ENCODE measurements at regions not wholly inside any gene's neighbourhood (a gene's known extent, or its start where the extent isn't known, plus 50 kb on each side); places are given as distances from the start of the nearest gene placed in this dataset.

DNA sequence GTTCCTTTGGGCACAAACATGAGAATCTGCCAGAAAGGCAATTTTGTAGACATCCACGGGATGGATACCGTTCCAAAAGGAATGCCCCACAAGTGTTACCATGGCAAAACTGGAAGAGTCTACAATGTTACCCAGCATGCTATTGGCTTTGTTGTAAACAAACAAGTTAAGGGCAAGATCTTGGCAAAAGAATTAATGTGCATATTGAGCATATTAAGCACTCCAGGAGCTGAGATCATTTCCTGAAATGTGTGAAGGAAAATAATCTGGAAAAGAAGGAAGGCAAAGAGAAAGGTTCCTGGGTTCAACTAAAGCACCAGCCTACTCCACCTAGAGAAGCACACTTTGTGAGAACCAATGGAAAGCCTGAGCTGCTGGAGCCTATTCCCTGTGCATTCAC lies 103.9 kb upstream of the ARG1 start:
- Histone ChIP-seq H2AK9ac (replicated peaks; ENCODE audit: low read depth, low read length, poor library complexity) (no peak overlapping the region), H3K27ac (ENCODE audit: insufficient read depth, low read length) (no peak overlapping the region), H3K4me2 (ENCODE audit: low read depth, low read length) (no peak overlapping the region), H3K18ac (ENCODE audit: low read depth, low read length) (no peak overlapping the region), H2BK120ac (ENCODE audit: low read depth, low read length) (no peak overlapping the region), H3K9me1 (ENCODE audit: insufficient read depth, low read length) (no peaks in the 10 kb centered on the region), H3K36me3 (ENCODE audit: control insufficient read depth, insufficient read depth, low read length) (no peaks in the 10 kb centered on the region), H4K20me1 (ENCODE audit: insufficient read depth, low read length) (no peaks in the 10 kb centered on the region), H3K4me1 (ENCODE audit: control insufficient read depth, insufficient read depth, low read length) (no peaks in the 10 kb centered on the region), H3K9me3 (ENCODE audit: control insufficient read depth, insufficient read depth, low read length) (no peaks in the 10 kb centered on the region), H3K4me3 (ENCODE audit: insufficient read depth, low read depth, low read length) (no peak overlapping the region), H2AK5ac (ENCODE audit: low read depth, low read length) (no peak overlapping the region), H3K27me3 (ENCODE audit: control insufficient read depth, insufficient read depth, low read length) (peaks cover 2% of the 10 kb centered on the region; the same call in 1 of the 2 replicates), H3K4ac (ENCODE audit: low read depth, low read length) (no peak overlapping the region), H3K23ac (ENCODE audit: low read depth, low read length) (no peak overlapping the region), H3K9ac (ENCODE audit: low read depth, low read length) (no peak overlapping the region), H4K91ac (ENCODE audit: insufficient read depth, low read depth, low read length) (no peak overlapping the region), H2BK20ac (ENCODE audit: low read depth, low read length) (no peak overlapping the region), H3K56ac (ENCODE audit: extremely low read depth, insufficient read depth, low read length) (no peak overlapping the region), H2BK5ac (ENCODE audit: low read depth, low read length, poor library complexity, severe bottlenecking) (no peak overlapping the region), H2AFZ (replicated peaks; ENCODE audit: low read length, poor library complexity) (no peak overlapping the region), H3K79me1 (ENCODE audit: low read depth in 1 of 2, low read length in 2 of 2) (no peaks in the 10 kb centered on the region), H3K14ac (replicated peaks; ENCODE audit: low read depth, low read length) (no peak overlapping the region), H2BK15ac (ENCODE audit: low read depth, low read length) (no peak overlapping the region), H4K8ac (ENCODE audit: low read depth in 2 of 2, low read length in 2 of 2) (no peak overlapping the region), H4K5ac (ENCODE audit: low read depth, low read length) (no peak overlapping the region)
- ChIA-PET CTCF (no interaction called here), POLR2A (ENCODE audit: unreplicated experiment) (no interaction called here)
- dilution Hi-C loops (cut with HindIII; ENCODE audit: low sequenced_read_pairs, unreplicated experiment), result no loop called here
- in situ Hi-C loops (cut with MboI; ENCODE audit: low sequenced_read_pairs), result no loop called here
- 53% methylated on average over 2 of the region's 2 CpGs; no CpG with 5 or more reads in 1 of the 2 experiments for WGBS, 2 experiments (ENCODE audit: extremely low coverage in 2 of 2, insufficient read length in 1 of 2)
- no TSS peak for BruUV-seq (replicated peaks)
- TF ChIP-seq SMC3 (IDR thresholded peaks at IDR 0.05; ENCODE audit: low read depth, low read length), result no peak
- TF ChIP-seq RAD21 (IDR thresholded peaks at IDR 0.05; ENCODE audit: low read length), result no peak
- TF ChIP-seq, protein P1, sequence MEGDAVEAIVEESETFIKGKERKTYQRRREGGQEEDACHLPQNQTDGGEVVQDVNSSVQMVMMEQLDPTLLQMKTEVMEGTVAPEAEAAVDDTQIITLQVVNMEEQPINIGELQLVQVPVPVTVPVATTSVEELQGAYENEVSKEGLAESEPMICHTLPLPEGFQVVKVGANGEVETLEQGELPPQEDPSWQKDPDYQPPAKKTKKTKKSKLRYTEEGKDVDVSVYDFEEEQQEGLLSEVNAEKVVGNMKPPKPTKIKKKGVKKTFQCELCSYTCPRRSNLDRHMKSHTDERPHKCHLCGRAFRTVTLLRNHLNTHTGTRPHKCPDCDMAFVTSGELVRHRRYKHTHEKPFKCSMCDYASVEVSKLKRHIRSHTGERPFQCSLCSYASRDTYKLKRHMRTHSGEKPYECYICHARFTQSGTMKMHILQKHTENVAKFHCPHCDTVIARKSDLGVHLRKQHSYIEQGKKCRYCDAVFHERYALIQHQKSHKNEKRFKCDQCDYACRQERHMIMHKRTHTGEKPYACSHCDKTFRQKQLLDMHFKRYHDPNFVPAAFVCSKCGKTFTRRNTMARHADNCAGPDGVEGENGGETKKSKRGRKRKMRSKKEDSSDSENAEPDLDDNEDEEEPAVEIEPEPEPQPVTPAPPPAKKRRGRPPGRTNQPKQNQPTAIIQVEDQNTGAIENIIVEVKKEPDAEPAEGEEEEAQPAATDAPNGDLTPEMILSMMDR (conservative IDR thresholded peaks at IDR 0.05; ENCODE audit: low read depth, low read length), result no peak
- TF ChIP-seq RFX5 (IDR thresholded peaks at IDR 0.05; ENCODE audit: low read depth, low read length), result no peak
- TF ChIP-seq NFE2L2 (IDR thresholded peaks at IDR 0.05; ENCODE audit: low read depth, low read length), result no peak
- TF ChIP-seq, protein P2, sequence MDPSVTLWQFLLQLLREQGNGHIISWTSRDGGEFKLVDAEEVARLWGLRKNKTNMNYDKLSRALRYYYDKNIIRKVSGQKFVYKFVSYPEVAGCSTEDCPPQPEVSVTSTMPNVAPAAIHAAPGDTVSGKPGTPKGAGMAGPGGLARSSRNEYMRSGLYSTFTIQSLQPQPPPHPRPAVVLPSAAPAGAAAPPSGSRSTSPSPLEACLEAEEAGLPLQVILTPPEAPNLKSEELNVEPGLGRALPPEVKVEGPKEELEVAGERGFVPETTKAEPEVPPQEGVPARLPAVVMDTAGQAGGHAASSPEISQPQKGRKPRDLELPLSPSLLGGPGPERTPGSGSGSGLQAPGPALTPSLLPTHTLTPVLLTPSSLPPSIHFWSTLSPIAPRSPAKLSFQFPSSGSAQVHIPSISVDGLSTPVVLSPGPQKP (IDR thresholded peaks at IDR 0.05; ENCODE audit: borderline replicate concordance, low read depth, low read length), result no peak
- no peak for TF ChIP-seq CEBPB (IDR thresholded peaks at IDR 0.05; ENCODE audit: low read depth, low read length)
- no peak for TF ChIP-seq BHLHE40 (IDR thresholded peaks at IDR 0.05; ENCODE audit: low read depth, low read length)
- TF ChIP-seq CHD1 (IDR thresholded peaks at IDR 0.05; ENCODE audit: low read depth, low read length), result no peak
- no peak for TF ChIP-seq MAFK (IDR thresholded peaks at IDR 0.05; ENCODE audit: low read depth, low read length)
- no peak for TF ChIP-seq RCOR1 (IDR thresholded peaks at IDR 0.05; ENCODE audit: insufficient replicate concordance, low read length)
- no peak for TF ChIP-seq FOS (IDR thresholded peaks at IDR 0.05; ENCODE audit: low read depth, low read length)
- no peak for TF ChIP-seq MXI1 (IDR thresholded peaks at IDR 0.05; ENCODE audit: borderline replicate concordance, low read depth, low read length)
- no peak for ATAC-seq (ENCODE audit: low read depth)
- intact Hi-C loops (cut with micrococcal nuclease), result no loop called here
- DNase-seq, result no peak
